KMS-11 (cell line): ENCODE measurements at regions not wholly inside any gene's neighbourhood (a gene's known extent, or its start where the extent isn't known, plus 50 kb on each side); places are given as distances from the start of the nearest gene placed in this dataset.

Experiments
- H2AFZ ChIP-seq: fragments of 200-600 bp; sonication (generic); 2 replicates; pipeline ENCODE4 v1.6.1; 2016; ENCODE audit warnings: antibody characterized with exemption, mixed run types, low read depth
- H3K27ac ChIP-seq: fragments of 200-600 bp; sonication (generic); 2 replicates; pipeline ENCODE4 v1.6.1; 2016; ENCODE audit warnings: mild to moderate bottlenecking, mixed run types
- H3K27me3 ChIP-seq: fragments of 200-600 bp; sonication (generic); 2 replicates; pipeline ENCODE4 v1.6.1; 2017; ENCODE audit warnings: mild to moderate bottlenecking, low read depth, mixed run types, moderate library complexity; ENCODE audit not compliant: insufficient read depth
- H3K36me3 ChIP-seq: fragments of 200-600 bp; sonication (generic); 2 replicates; pipeline ENCODE4 v1.6.1; 2017; ENCODE audit warnings: mild to moderate bottlenecking, mixed run types; ENCODE audit not compliant: insufficient read depth
- H3K4me1 ChIP-seq: fragments of 200-600 bp; sonication (generic); 2 replicates; pipeline ENCODE4 v1.6.1; 2016; ENCODE audit warnings: mild to moderate bottlenecking, low read depth, mixed run types; ENCODE audit not compliant: poor library complexity, severe bottlenecking
- H3K4me2 ChIP-seq: fragments of 200-600 bp; sonication (generic); 2 replicates; pipeline ENCODE4 v1.7.0; 2016; ENCODE audit warnings: mild to moderate bottlenecking, mixed run types
- H3K4me3 ChIP-seq: fragments of 200-600 bp; sonication (generic); IDR thresholded peaks from 2 replicates; pipeline ENCODE4 v1.6.1; 2017; ENCODE audit warnings: low read depth, low read length, mixed read lengths; ENCODE audit not compliant: insufficient read depth
- H3K79me2 ChIP-seq: fragments of 200-600 bp; sonication (generic); 2 replicates; pipeline ENCODE4 v1.6.1; 2016; ENCODE audit warnings: low read depth, mixed run types; ENCODE audit not compliant: insufficient read depth
- H3K9ac ChIP-seq: fragments of 200-600 bp; sonication (generic); 2 replicates; pipeline ENCODE4 v1.6.1; 2016; ENCODE audit warnings: mild to moderate bottlenecking, mixed run types
- H4K20me1 ChIP-seq: fragments of 200-600 bp; sonication (generic); 2 replicates; pipeline ENCODE4 v1.6.1; 2016; ENCODE audit warnings: mild to moderate bottlenecking, mixed run types; ENCODE audit not compliant: insufficient read depth
- TF ChIP-seq, protein P1 (sequence below): fragments of 200-600 bp; sonication (generic); conservative IDR thresholded peaks from 2 replicates; pipeline ENCODE4 v1.6.1; 2017; ENCODE audit warnings: low read depth, mild to moderate bottlenecking, antibody characterized with exemption, low read length, moderate library complexity, mixed read lengths

DNA sequence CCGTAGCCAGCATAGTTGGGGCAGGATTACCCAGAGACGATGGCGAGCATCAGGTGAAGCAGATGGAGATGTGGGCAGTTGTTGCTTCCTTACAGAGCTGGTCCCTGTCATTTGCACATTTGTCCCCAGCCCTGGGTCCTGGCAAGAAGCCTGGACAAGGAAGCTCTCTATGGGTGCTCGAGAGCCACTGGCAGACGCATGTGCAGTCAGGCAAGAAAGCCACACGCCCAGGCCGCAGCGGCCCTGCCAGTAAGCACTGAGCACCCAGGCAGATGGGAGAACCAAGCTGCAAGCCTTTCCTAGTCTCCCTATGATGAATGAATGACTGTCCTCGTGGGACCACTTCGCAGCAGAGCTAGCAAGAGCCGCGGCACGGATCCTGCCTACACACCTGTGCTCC is 182.8 kb downstream of the FOXO1 start:
- Histone ChIP-seq H3K27ac (no peak overlapping the region), H3K79me2 (no peaks in the 10 kb centered on the region), H3K4me3 (no peak overlapping the region), H3K27me3 (no peaks in the 10 kb centered on the region), H2AFZ (no peak overlapping the region), H3K36me3 (no peaks in the 10 kb centered on the region), H3K9ac (no peak overlapping the region), H4K20me1 (no peaks in the 10 kb centered on the region), H3K4me1 (no peaks in the 10 kb centered on the region), H3K4me2 (no peak overlapping the region)
- TF ChIP-seq, protein P1, sequence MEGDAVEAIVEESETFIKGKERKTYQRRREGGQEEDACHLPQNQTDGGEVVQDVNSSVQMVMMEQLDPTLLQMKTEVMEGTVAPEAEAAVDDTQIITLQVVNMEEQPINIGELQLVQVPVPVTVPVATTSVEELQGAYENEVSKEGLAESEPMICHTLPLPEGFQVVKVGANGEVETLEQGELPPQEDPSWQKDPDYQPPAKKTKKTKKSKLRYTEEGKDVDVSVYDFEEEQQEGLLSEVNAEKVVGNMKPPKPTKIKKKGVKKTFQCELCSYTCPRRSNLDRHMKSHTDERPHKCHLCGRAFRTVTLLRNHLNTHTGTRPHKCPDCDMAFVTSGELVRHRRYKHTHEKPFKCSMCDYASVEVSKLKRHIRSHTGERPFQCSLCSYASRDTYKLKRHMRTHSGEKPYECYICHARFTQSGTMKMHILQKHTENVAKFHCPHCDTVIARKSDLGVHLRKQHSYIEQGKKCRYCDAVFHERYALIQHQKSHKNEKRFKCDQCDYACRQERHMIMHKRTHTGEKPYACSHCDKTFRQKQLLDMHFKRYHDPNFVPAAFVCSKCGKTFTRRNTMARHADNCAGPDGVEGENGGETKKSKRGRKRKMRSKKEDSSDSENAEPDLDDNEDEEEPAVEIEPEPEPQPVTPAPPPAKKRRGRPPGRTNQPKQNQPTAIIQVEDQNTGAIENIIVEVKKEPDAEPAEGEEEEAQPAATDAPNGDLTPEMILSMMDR, result no peak

DNA sequence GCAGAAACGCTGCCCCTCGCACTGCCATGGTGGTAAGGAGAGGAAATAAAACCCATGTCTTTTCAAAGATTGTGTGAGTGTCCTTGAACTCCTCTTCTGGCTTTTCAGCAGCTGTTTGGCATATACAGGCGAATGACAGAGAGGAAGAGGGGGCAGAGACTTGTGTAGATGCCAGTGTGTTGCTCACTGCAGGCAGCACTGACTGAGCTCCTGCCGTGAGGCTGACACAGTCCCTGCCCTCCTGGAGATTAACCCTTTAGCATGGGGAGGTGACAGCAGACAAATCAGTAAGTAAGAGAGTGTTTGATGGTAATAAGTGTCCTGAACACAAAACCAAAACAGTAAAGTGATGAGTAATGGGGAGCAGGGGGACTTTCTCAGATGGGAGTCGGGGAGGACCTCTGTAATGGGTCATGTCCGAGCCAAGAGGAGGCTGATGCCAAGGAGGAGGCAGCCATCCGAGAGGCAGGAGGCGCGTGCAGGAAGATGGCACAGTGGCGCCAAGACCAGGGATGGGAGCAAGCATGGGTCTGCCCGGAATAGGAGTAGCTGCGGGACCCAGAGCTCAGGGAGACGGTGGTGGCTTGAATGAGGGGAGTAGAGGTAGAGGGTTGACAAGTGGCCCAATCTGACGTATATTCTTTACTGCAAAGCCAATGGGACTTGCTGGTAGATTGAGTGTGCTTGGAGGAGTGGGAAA is 182.2 kb downstream of the FOXO1 start:
- no peak overlapping the region for H3K9ac ChIP-seq
- no peaks in the 10 kb centered on the region for H3K27me3 ChIP-seq
- no peak overlapping the region for H3K27ac ChIP-seq
- no peak overlapping the region for H3K4me2 ChIP-seq
- H2AFZ ChIP-seq, result no peak overlapping the region
- no peak overlapping the region for H3K4me3 ChIP-seq
- no peaks in the 10 kb centered on the region for H3K79me2 ChIP-seq
- TF ChIP-seq, protein P1, result no peak
- H3K36me3 ChIP-seq, result no peaks in the 10 kb centered on the region
- H3K4me1 ChIP-seq, result no peaks in the 10 kb centered on the region
- H4K20me1 ChIP-seq, result no peaks in the 10 kb centered on the region

DNA sequence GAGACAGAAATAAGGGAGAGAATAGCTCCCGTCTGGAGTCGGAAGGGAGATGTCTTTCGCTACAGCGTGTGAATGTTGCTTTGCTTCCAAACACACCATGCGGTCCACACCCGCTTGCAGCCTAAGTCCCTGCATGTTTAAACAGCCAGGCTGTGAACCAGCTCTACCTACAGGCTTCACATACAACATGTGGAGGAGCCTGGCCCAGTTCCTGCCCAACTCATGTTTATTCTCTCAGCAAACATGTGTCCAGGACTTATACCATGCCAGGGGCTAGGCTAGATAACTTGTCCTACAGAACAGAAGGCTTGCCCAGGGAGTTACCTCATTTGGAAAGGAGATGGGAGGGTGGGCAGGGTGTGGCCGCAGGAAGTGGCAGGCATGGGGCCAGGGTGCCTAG is 181.5 kb downstream of the FOXO1 start:
- TF ChIP-seq, protein P1, result no peak
- H2AFZ ChIP-seq, result no peak overlapping the region
- H3K4me2 ChIP-seq, result no peak overlapping the region
- no peak overlapping the region for H3K9ac ChIP-seq
- H3K79me2 ChIP-seq, result no peaks in the 10 kb centered on the region
- H3K27ac ChIP-seq, result no peak overlapping the region
- no peaks in the 10 kb centered on the region for H4K20me1 ChIP-seq
- H3K4me3 ChIP-seq, result no peak overlapping the region
- no peaks in the 10 kb centered on the region for H3K36me3 ChIP-seq
- peaks cover 5% of the 10 kb centered on the region for H3K4me1 ChIP-seq
- no peaks in the 10 kb centered on the region for H3K27me3 ChIP-seq

DNA sequence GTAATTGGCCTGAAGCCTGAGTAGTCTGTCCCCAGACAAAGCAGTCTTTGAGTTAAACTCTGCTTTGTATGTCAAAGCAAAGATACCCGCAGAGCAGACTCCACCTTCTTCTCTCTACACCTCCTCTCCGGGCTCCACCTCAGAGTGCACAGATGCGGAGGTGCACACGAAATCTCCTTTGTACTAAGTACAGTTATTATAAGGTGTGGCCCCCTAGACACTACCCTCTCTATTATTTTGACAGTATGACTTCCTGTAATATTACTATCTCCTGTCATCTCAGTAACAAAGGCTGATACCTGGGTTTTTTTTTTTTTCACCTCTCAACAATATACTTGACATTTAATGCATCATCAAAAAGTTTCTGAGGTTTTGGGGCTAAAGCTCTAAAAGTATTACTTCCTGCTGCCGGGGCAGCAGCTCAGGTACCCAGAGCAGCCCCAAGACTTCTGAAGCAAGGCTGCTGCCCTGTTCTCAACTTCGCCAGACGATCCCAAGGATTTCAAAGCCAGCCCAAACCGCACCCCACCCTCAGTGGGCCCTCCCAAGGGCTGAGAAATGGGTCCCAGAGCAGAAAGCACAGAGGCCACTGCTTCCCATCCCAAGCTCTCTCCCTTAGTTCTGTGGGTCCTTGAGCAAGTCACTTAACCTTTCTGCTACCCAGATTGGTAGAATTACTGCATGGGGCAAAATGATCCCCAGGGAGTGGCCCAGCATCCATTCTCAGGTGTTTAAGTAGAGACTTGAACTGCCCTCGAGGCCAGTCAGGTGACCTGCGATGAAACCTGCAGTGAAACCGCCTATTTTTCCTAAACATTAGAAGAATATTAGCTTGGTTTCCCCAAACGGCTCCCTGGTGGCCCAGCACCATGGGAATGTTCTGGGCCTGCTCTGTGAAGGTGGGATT is 180.6 kb downstream of the FOXO1 start:
- H3K9ac ChIP-seq, result no peak overlapping the region
- no peaks in the 10 kb centered on the region for H3K36me3 ChIP-seq
- H3K4me3 ChIP-seq, result no peak overlapping the region
- no peaks in the 10 kb centered on the region for H4K20me1 ChIP-seq
- H3K4me1 ChIP-seq, result peaks cover 13% of the 10 kb centered on the region
- H3K79me2 ChIP-seq, result no peaks in the 10 kb centered on the region
- H3K4me2 ChIP-seq, result no peak overlapping the region
- no peak overlapping the region for H2AFZ ChIP-seq
- H3K27me3 ChIP-seq, result no peaks in the 10 kb centered on the region
- TF ChIP-seq, protein P1, result no peak
- H3K27ac ChIP-seq, result no peak overlapping the region
